ENCODE measurements at regions not wholly inside any gene's neighbourhood (a gene's known extent, or its start where the extent isn't known, plus 50 kb on each side); places are given as distances from the start of the nearest gene placed in this dataset.

DNA sequence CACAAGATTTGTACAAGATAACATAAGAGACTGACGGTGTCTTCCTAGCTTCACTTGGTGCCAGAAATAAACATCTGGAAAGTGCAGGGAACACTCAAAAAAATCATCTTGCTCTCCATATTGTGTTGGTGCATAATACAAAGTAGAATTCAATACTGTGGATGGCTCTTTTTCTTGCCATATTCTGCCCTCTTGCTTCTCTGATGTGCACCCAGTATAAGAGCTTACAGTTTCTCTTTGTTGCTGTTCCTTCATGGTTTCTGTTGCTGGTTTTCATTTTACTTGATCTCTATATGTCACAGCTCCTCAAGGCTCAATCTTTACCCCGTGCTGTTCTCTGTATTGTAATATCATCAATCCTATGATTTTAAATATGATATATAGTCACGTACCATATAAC lies 528.5 kb upstream of the ZP4 start:
- TF ChIP-seq, protein P1, sequence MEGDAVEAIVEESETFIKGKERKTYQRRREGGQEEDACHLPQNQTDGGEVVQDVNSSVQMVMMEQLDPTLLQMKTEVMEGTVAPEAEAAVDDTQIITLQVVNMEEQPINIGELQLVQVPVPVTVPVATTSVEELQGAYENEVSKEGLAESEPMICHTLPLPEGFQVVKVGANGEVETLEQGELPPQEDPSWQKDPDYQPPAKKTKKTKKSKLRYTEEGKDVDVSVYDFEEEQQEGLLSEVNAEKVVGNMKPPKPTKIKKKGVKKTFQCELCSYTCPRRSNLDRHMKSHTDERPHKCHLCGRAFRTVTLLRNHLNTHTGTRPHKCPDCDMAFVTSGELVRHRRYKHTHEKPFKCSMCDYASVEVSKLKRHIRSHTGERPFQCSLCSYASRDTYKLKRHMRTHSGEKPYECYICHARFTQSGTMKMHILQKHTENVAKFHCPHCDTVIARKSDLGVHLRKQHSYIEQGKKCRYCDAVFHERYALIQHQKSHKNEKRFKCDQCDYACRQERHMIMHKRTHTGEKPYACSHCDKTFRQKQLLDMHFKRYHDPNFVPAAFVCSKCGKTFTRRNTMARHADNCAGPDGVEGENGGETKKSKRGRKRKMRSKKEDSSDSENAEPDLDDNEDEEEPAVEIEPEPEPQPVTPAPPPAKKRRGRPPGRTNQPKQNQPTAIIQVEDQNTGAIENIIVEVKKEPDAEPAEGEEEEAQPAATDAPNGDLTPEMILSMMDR (IDR thresholded peaks at IDR 0.05), result no peak
- no peak for TF ChIP-seq POLR2AphosphoS5 (IDR thresholded peaks at IDR 0.05; ENCODE audit: insufficient read depth in 1 of 2, low read depth in 1 of 2)

All from vagina (tissue), 2 donors.